Calu3 (cell line): ENCODE measurements at regions not wholly inside any gene's neighbourhood (a gene's known extent, or its start where the extent isn't known, plus 50 kb on each side); places are given as distances from the start of the nearest gene placed in this dataset.

Experiments
- BruUV-seq: library from RNA; stranded (reverse); fragments of 400-500 nt; replicated peaks from 2 replicates; lab custom pipeline; 2021; lab: Mats Ljungman, UMichigan
- CTCF ChIA-PET: fragments of 300-600 bp; sonication (Branson Sonifier 250); formaldehyde crosslinking; loops from one replicate; lab custom pipeline; 2022; ENCODE audit warnings: antibody characterized with exemption; lab: Charles Lee
- DNase-seq: peaks from one replicate; pipeline ENCODE4 v3.0.0; 2022
- H3K27ac Mint-ChIP-seq: one replicate; pipeline ENCODE4 v1.8.0; 2022; ENCODE audit warnings: mixed read lengths; ENCODE audit not compliant: unreplicated experiment
- H3K27me3 Mint-ChIP-seq: one replicate; pipeline ENCODE4 v1.8.0; 2022; ENCODE audit warnings: mixed read lengths; ENCODE audit not compliant: unreplicated experiment
- H3K36me3 Mint-ChIP-seq: one replicate; pipeline ENCODE4 v1.8.0; 2022; ENCODE audit warnings: mild to moderate bottlenecking, moderate library complexity, mixed read lengths; ENCODE audit not compliant: insufficient read depth, unreplicated experiment
- H3K4me1 Mint-ChIP-seq: one replicate; pipeline ENCODE4 v1.8.0; 2022; ENCODE audit warnings: mild to moderate bottlenecking, low read depth, mixed read lengths; ENCODE audit not compliant: unreplicated experiment
- H3K4me3 Mint-ChIP-seq: one replicate; pipeline ENCODE4 v1.8.0; 2022; ENCODE audit warnings: mild to moderate bottlenecking, low read depth, moderate library complexity, mixed read lengths; ENCODE audit not compliant: unreplicated experiment
- H3K9me3 Mint-ChIP-seq: one replicate; pipeline ENCODE4 v1.8.0; 2022; ENCODE audit warnings: low read depth, mixed read lengths; ENCODE audit not compliant: unreplicated experiment
- CTCF ChIP-seq: fragments of 200-600 bp; IDR thresholded peaks from one replicate; pipeline ENCODE4 v1.8.0; 2022; ENCODE audit warnings: antibody characterized with exemption; ENCODE audit not compliant: unreplicated experiment
- intact Hi-C: fragments of 100-400 bp; cut with micrococcal nuclease; formaldehyde crosslinking; loops from one replicate; pipeline ENCODE4 v1.10.0; 2022; ENCODE audit not compliant: unreplicated experiment

- intact Hi-C loops, result no loop called here
- Mint-ChIP-seq H3K9me3 (peaks cover 15% of the 10 kb centered on the region), H3K4me3 (no peak overlapping the region), H3K4me1 (no peaks in the 10 kb centered on the region), H3K36me3 (no peaks in the 10 kb centered on the region), H3K27ac (no peak overlapping the region), H3K27me3 (no peaks in the 10 kb centered on the region)
- TF ChIP-seq CTCF, result no peak
- CTCF ChIA-PET, result interaction anchor here (0.6 kb wide), 1 partner anchor 1040 kb away, joined by 4 read pairs; no protein-coding TSS in a partner anchor
- BruUV-seq, result no TSS peak
- no peak for DNase-seq
These were observed 660.1 kb upstream of the AUTS2 start for GRCh38 chr7:68938151-68938550.

- TF ChIP-seq CTCF, result no peak
- intact Hi-C loops, result no loop called here
- H3K9me3 Mint-ChIP-seq, result peaks cover 6% of the 10 kb centered on the region
- CTCF ChIA-PET, result no interaction called here
- H3K4me1 Mint-ChIP-seq, result no peaks in the 10 kb centered on the region
- no peak overlapping the region for H3K27ac Mint-ChIP-seq
- BruUV-seq, result no TSS peak
- no peaks in the 10 kb centered on the region for H3K27me3 Mint-ChIP-seq
- H3K36me3 Mint-ChIP-seq, result no peaks in the 10 kb centered on the region
- DNase-seq, result no peak
- no peak overlapping the region for H3K4me3 Mint-ChIP-seq
These were observed 654.5 kb upstream of the AUTS2 start for GRCh38 chr7:68943786-68944185.

GRCh38 chr7:68955656-68956055, 642.6 kb upstream of the AUTS2 start:
- H3K4me1 Mint-ChIP-seq, result no peaks in the 10 kb centered on the region
- TF ChIP-seq CTCF, result no peak
- no peaks in the 10 kb centered on the region for H3K36me3 Mint-ChIP-seq
- no peak overlapping the region for H3K27ac Mint-ChIP-seq
- intact Hi-C loops, result no loop called here
- no peak overlapping the region for H3K4me3 Mint-ChIP-seq
- H3K9me3 Mint-ChIP-seq, result peaks cover 14% of the 10 kb centered on the region
- DNase-seq, result no peak
- CTCF ChIA-PET, result no interaction called here
- no TSS peak for BruUV-seq
- H3K27me3 Mint-ChIP-seq, result no peaks in the 10 kb centered on the region

GRCh38 chr7:68958571-68958970, 639.7 kb upstream of the AUTS2 start:
- no peak for TF ChIP-seq CTCF
- no peak for DNase-seq

More at GRCh38 chr7:68958571-68958970, 639.7 kb upstream of the AUTS2 start:
- intact Hi-C loops, result no loop called here
- Mint-ChIP-seq H3K4me1 (no peaks in the 10 kb centered on the region), H3K9me3 (peaks cover 12% of the 10 kb centered on the region), H3K27ac (no peak overlapping the region), H3K27me3 (no peaks in the 10 kb centered on the region), H3K36me3 (no peaks in the 10 kb centered on the region), H3K4me3 (no peak overlapping the region)
- CTCF ChIA-PET, result no interaction called here
- BruUV-seq, result no TSS peak
